OCI-LY7 (cell line): ENCODE measurements at regions not wholly inside any gene's neighbourhood (a gene's known extent, or its start where the extent isn't known, plus 50 kb on each side); places are given as distances from the start of the nearest gene placed in this dataset.

Source experiments
- CTCF ChIP-seq: fragments of 200-600 bp; sonication (generic); conservative IDR thresholded peaks from 2 replicates; pipeline ENCODE4 v1.5.1; 2014; ENCODE audit warnings: mild to moderate bottlenecking, antibody characterized with exemption, low read length, moderate library complexity, mixed read lengths
- EZH2phosphoT487 ChIP-seq: fragments of 200-600 bp; sonication (generic); IDR thresholded peaks from 2 replicates; pipeline ENCODE4 v1.6.1; 2018; ENCODE audit warnings: low read depth, borderline replicate concordance, mild to moderate bottlenecking, mixed run types, antibody characterized with exemption, low read length, moderate library complexity, mixed read lengths

- peak; percentile 31; the same call in 1 of the 2 replicates for TF ChIP-seq CTCF
- no peak for TF ChIP-seq EZH2phosphoT487
Observed at GRCh38 chr4:180550106-180550505, 1693.1 kb upstream of the TENM3 start.
